ENCODE measurements at regions not wholly inside any gene's neighbourhood (a gene's known extent, or its start where the extent isn't known, plus 50 kb on each side); places are given as distances from the start of the nearest gene placed in this dataset.

DNA sequence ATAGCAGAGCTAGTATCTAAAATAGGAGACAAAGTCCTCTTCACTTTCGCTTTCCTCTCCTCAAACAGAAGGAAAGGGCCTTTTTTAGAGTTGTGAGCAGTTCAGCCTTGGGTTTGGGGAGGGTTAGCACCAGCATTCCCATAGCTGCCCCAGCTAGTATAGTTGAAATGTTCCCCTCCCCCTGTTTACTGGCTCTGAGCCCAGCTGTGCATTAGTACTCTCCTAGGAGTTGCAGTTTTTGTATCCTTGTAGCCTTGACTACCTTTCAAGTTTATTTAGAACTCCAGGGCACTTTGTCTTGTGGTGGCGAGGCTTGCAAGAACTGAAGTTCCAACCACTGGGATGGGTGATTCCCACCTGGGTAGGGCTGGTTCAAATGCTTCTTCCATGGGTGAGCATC is 245.1 kb upstream of the NAALADL2 start:
- TF ChIP-seq, protein P1, sequence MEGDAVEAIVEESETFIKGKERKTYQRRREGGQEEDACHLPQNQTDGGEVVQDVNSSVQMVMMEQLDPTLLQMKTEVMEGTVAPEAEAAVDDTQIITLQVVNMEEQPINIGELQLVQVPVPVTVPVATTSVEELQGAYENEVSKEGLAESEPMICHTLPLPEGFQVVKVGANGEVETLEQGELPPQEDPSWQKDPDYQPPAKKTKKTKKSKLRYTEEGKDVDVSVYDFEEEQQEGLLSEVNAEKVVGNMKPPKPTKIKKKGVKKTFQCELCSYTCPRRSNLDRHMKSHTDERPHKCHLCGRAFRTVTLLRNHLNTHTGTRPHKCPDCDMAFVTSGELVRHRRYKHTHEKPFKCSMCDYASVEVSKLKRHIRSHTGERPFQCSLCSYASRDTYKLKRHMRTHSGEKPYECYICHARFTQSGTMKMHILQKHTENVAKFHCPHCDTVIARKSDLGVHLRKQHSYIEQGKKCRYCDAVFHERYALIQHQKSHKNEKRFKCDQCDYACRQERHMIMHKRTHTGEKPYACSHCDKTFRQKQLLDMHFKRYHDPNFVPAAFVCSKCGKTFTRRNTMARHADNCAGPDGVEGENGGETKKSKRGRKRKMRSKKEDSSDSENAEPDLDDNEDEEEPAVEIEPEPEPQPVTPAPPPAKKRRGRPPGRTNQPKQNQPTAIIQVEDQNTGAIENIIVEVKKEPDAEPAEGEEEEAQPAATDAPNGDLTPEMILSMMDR (IDR thresholded peaks at IDR 0.05): no peak
- TF ChIP-seq EP300 (IDR thresholded peaks at IDR 0.05; ENCODE audit: borderline replicate concordance in 1 of 2, low read depth in 1 of 2, low read length in 1 of 2) (no peak), SIN3A (IDR thresholded peaks at IDR 0.05; ENCODE audit: borderline replicate concordance, low read depth, low read length) (no peak), RAD21 (IDR thresholded peaks at IDR 0.05; ENCODE audit: low read length) (no peak), JUND (IDR thresholded peaks at IDR 0.05) (no peak)
- TF ChIP-seq, protein P2, sequence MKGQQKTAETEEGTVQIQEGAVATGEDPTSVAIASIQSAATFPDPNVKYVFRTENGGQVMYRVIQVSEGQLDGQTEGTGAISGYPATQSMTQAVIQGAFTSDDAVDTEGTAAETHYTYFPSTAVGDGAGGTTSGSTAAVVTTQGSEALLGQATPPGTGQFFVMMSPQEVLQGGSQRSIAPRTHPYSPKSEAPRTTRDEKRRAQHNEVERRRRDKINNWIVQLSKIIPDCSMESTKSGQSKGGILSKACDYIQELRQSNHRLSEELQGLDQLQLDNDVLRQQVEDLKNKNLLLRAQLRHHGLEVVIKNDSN (IDR thresholded peaks at IDR 0.05; ENCODE audit: borderline replicate concordance, low read depth): no peak
- TF ChIP-seq, protein P3, sequence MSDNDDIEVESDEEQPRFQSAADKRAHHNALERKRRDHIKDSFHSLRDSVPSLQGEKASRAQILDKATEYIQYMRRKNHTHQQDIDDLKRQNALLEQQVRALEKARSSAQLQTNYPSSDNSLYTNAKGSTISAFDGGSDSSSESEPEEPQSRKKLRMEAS (IDR thresholded peaks at IDR 0.05; ENCODE audit: low read depth): no peak
